ENCODE measurements at regions not wholly inside any gene's neighbourhood (a gene's known extent, or its start where the extent isn't known, plus 50 kb on each side); places are given as distances from the start of the nearest gene placed in this dataset.

GRCh38 chr2:147110962-147111361, 733.9 kb upstream of the ACVR2A start:
- TF ChIP-seq, protein P1, sequence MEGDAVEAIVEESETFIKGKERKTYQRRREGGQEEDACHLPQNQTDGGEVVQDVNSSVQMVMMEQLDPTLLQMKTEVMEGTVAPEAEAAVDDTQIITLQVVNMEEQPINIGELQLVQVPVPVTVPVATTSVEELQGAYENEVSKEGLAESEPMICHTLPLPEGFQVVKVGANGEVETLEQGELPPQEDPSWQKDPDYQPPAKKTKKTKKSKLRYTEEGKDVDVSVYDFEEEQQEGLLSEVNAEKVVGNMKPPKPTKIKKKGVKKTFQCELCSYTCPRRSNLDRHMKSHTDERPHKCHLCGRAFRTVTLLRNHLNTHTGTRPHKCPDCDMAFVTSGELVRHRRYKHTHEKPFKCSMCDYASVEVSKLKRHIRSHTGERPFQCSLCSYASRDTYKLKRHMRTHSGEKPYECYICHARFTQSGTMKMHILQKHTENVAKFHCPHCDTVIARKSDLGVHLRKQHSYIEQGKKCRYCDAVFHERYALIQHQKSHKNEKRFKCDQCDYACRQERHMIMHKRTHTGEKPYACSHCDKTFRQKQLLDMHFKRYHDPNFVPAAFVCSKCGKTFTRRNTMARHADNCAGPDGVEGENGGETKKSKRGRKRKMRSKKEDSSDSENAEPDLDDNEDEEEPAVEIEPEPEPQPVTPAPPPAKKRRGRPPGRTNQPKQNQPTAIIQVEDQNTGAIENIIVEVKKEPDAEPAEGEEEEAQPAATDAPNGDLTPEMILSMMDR (IDR thresholded peaks at IDR 0.05) = no peak
- no peak for TF ChIP-seq POLR2A (IDR thresholded peaks at IDR 0.05)
